ENCODE measurements at regions not wholly inside any gene's neighbourhood (a gene's known extent, or its start where the extent isn't known, plus 50 kb on each side); places are given as distances from the start of the nearest gene placed in this dataset.

GRCh38 chr5:143554187-143554717 lies 150.8 kb upstream of the NR3C1 start:
- Mint-ChIP-seq H3K36me3 (ENCODE audit: low read depth) (no peaks in the 10 kb centered on the region), H3K4me1 (ENCODE audit: low read depth) (peaks cover 24% of the 10 kb centered on the region), H3K4me3 (ENCODE audit: unreplicated experiment) (no peak overlapping the region), H3K9me3 (ENCODE audit: low read depth) (no peaks in the 10 kb centered on the region), H3K27ac (ENCODE audit: unreplicated experiment) (peak overlapping the region; percentile 73), H3K27me3 (ENCODE audit: low read depth) (no peaks in the 10 kb centered on the region)
- DNase-seq (ENCODE audit: low spot score), result no peak
- TF ChIP-seq, protein P1, sequence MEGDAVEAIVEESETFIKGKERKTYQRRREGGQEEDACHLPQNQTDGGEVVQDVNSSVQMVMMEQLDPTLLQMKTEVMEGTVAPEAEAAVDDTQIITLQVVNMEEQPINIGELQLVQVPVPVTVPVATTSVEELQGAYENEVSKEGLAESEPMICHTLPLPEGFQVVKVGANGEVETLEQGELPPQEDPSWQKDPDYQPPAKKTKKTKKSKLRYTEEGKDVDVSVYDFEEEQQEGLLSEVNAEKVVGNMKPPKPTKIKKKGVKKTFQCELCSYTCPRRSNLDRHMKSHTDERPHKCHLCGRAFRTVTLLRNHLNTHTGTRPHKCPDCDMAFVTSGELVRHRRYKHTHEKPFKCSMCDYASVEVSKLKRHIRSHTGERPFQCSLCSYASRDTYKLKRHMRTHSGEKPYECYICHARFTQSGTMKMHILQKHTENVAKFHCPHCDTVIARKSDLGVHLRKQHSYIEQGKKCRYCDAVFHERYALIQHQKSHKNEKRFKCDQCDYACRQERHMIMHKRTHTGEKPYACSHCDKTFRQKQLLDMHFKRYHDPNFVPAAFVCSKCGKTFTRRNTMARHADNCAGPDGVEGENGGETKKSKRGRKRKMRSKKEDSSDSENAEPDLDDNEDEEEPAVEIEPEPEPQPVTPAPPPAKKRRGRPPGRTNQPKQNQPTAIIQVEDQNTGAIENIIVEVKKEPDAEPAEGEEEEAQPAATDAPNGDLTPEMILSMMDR (IDR thresholded peaks at IDR 0.05), result no peak

DNA sequence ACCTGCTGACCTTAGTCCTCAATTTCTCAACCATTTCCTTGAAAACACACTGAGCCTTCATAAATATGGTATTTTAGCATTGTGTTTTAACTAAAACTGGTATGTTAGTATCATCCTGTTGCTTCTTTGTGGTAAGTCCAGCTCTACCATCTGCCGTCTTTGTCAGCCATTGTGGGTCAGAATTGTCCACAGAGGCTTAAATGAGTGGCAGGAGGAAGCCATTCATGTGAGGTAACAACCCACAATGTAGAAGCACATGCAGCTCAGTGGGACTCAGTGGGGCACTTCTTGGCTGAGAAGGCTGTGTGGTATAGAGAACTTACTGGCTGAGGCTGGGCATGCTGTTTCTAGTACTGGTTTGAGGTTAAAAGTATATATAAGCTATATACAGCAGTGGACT lies 149.2 kb upstream of the NR3C1 start:
- Mint-ChIP-seq H3K27ac (ENCODE audit: unreplicated experiment) (no peak overlapping the region), H3K27me3 (ENCODE audit: low read depth) (no peaks in the 10 kb centered on the region), H3K4me3 (ENCODE audit: unreplicated experiment) (no peak overlapping the region), H3K9me3 (ENCODE audit: low read depth) (peaks cover 2% of the 10 kb centered on the region), H3K4me1 (ENCODE audit: low read depth) (peaks cover 24% of the 10 kb centered on the region), H3K36me3 (ENCODE audit: low read depth) (no peaks in the 10 kb centered on the region)
- TF ChIP-seq, protein P1 (IDR thresholded peaks at IDR 0.05), result no peak
- no peak for DNase-seq (ENCODE audit: low spot score)

- Mint-ChIP-seq H3K27me3 (ENCODE audit: low read depth) (no peaks in the 10 kb centered on the region), H3K36me3 (ENCODE audit: low read depth) (no peaks in the 10 kb centered on the region), H3K9me3 (ENCODE audit: low read depth) (peaks cover 2% of the 10 kb centered on the region), H3K27ac (ENCODE audit: unreplicated experiment) (no peak overlapping the region), H3K4me1 (ENCODE audit: low read depth) (peaks cover 16% of the 10 kb centered on the region), H3K4me3 (ENCODE audit: unreplicated experiment) (no peak overlapping the region)
- no peak for DNase-seq (ENCODE audit: low spot score)
- TF ChIP-seq, protein P1 (IDR thresholded peaks at IDR 0.05), result no peak
These were observed 148.3 kb upstream of the NR3C1 start for GRCh38 chr5:143551820-143552251.

- H3K27ac Mint-ChIP-seq (ENCODE audit: unreplicated experiment), result no peak overlapping the region
- no peaks in the 10 kb centered on the region for H3K27me3 Mint-ChIP-seq (ENCODE audit: low read depth)
- H3K4me1 Mint-ChIP-seq (ENCODE audit: low read depth), result peaks cover 16% of the 10 kb centered on the region
- TF ChIP-seq, protein P1 (IDR thresholded peaks at IDR 0.05), result no peak
- no peak for DNase-seq (ENCODE audit: low spot score)
- peaks cover 2% of the 10 kb centered on the region for H3K9me3 Mint-ChIP-seq (ENCODE audit: low read depth)
- H3K4me3 Mint-ChIP-seq (ENCODE audit: unreplicated experiment), result no peak overlapping the region
- H3K36me3 Mint-ChIP-seq (ENCODE audit: low read depth), result no peaks in the 10 kb centered on the region
These were observed 147.6 kb upstream of the NR3C1 start for GRCh38 chr5:143550986-143551630.

DNA sequence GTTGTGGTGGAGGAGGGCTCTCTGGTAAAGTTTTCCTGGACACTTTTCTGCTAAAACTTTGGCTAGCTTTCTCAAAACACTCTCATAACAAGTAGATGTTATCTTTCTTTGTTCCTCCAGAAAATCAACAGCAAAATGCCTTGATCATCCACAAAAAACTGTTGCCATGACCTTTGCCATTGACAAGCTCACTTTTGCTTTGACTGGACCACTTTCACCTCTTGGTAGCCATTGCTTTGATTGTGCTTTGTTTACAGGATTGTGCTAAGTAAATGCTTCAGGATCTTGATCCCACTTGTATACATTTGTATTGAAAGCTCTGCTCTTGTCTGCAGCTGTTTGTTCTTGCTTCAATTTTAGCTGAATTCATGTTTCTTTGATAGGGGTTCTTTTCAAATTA lies 143.9 kb upstream of the NR3C1 start:
- TF ChIP-seq, protein P1 (IDR thresholded peaks at IDR 0.05), result no peak
- Mint-ChIP-seq H3K9me3 (ENCODE audit: low read depth) (peaks cover 2% of the 10 kb centered on the region), H3K4me1 (ENCODE audit: low read depth) (peaks cover 13% of the 10 kb centered on the region), H3K4me3 (ENCODE audit: unreplicated experiment) (no peak overlapping the region), H3K27ac (ENCODE audit: unreplicated experiment) (no peak overlapping the region), H3K27me3 (ENCODE audit: low read depth) (no peaks in the 10 kb centered on the region), H3K36me3 (ENCODE audit: low read depth) (no peaks in the 10 kb centered on the region)
- no peak for DNase-seq (ENCODE audit: low spot score)

All from chondrocyte (in vitro differentiated cells).